ENCODE measurements at regions not wholly inside any gene's neighbourhood (a gene's known extent, or its start where the extent isn't known, plus 50 kb on each side); places are given as distances from the start of the nearest gene placed in this dataset.

GRCh38 chr18:78867131-78867530 lies 112.5 kb upstream of the SALL3 start:
- TF ChIP-seq CTCF (IDR thresholded peaks at IDR 0.05): no peak
- TF ChIP-seq POLR2AphosphoS5 (IDR thresholded peaks at IDR 0.05): no peak
